ENCODE measurements at regions not wholly inside any gene's neighbourhood (a gene's known extent, or its start where the extent isn't known, plus 50 kb on each side); places are given as distances from the start of the nearest gene placed in this dataset.

- no peak for TF ChIP-seq POLR2A (IDR thresholded peaks at IDR 0.05; ENCODE audit: low read depth, low read length)
- TF ChIP-seq CTCF (IDR thresholded peaks at IDR 0.05; ENCODE audit: extremely low read depth in 1 of 2, insufficient read depth in 1 of 2, low read depth in 1 of 2, low read length in 2 of 2) = no peak
- no peak for TF ChIP-seq MYC (IDR thresholded peaks at IDR 0.05; ENCODE audit: low read depth, low read length)
- TF ChIP-seq JUN (IDR thresholded peaks at IDR 0.05; ENCODE audit: borderline replicate concordance, insufficient read depth, insufficient read length, low read depth) = no peak
- TF ChIP-seq EZH2 (IDR thresholded peaks at IDR 0.05; ENCODE audit: borderline replicate concordance, low read depth, low read length, severe bottlenecking) = no peak
- TF ChIP-seq POLR2AphosphoS5 (IDR thresholded peaks at IDR 0.05; ENCODE audit: insufficient read depth, low read depth, low read length) = no peak
Measured at GRCh38 chr3:4079339-4080195, 223.6 kb upstream of the SETMAR start.
